ENCODE measurements at regions not wholly inside any gene's neighbourhood (a gene's known extent, or its start where the extent isn't known, plus 50 kb on each side); places are given as distances from the start of the nearest gene placed in this dataset.

DNA sequence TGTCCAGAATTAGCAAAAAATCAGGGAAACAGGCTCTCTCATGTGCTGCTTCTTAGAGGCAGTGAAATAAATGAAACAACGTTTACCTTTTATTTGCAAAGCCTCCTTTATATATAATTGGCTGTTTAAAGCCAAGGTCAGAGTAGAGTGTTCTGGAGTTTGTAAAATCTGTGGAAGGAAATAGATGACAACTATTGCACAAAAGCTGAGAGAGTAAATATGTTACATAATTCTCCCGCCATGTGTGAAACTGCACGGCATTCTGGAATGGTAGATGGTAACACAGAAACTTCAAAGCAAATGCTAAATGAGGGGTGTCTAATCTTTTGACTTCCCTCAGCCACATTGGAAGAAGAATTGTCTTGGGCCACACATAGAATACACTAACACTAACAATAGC is 51.5 kb upstream of the FGF3 start:
- Histone ChIP-seq H3K14ac (ENCODE audit: insufficient read depth, low read length) (no peak overlapping the region), H3K79me1 (ENCODE audit: insufficient read depth, low read depth, low read length, poor library complexity, severe bottlenecking) (no peaks in the 10 kb centered on the region), H3K9me3 (ENCODE audit: control insufficient read depth, low read depth, low read length) (no peaks in the 10 kb centered on the region), H4K20me1 (ENCODE audit: control insufficient read depth, insufficient read depth, insufficient read length) (no peaks in the 10 kb centered on the region), H3K27me3 (ENCODE audit: insufficient read depth, low read length) (no peaks in the 10 kb centered on the region), H2BK20ac (ENCODE audit: low read depth, low read length, poor library complexity, severe bottlenecking) (no peak overlapping the region), H3K23me2 (ENCODE audit: insufficient read length, low read depth, low read length, poor library complexity, severe bottlenecking) (no peaks in the 10 kb centered on the region), H2AK5ac (ENCODE audit: insufficient read length, low read length) (no peak overlapping the region), H3K9ac (ENCODE audit: extremely low read depth, insufficient read length, low read length) (no peak overlapping the region), H2BK5ac (ENCODE audit: insufficient read length, low read length) (no peak overlapping the region), H3K27ac (ENCODE audit: insufficient read length, low read depth, low read length) (no peak overlapping the region), H2BK12ac (ENCODE audit: insufficient read length, low read depth, low read length) (no peak overlapping the region), H4K91ac (ENCODE audit: insufficient read length, low read depth, low read length) (no peak overlapping the region), H3K79me2 (ENCODE audit: insufficient read depth, low read length) (no peaks in the 10 kb centered on the region), H3K4ac (ENCODE audit: low read depth, low read length) (no peak overlapping the region), H3K4me2 (ENCODE audit: insufficient read depth, insufficient read length, low read length) (no peak overlapping the region), H4K8ac (replicated peaks; ENCODE audit: insufficient read length, low read depth, low read length) (no peak overlapping the region), H4K5ac (ENCODE audit: insufficient read length, low read depth, low read length) (no peak overlapping the region), H3T11ph (ENCODE audit: low read length) (no peak overlapping the region), H2BK120ac (ENCODE audit: low read depth, low read length, poor library complexity, severe bottlenecking) (no peak overlapping the region), H3K56ac (ENCODE audit: insufficient read length, low read depth, low read length) (no peak overlapping the region), H3K18ac (ENCODE audit: insufficient read length, low read depth, low read length) (no peak overlapping the region), H3K4me1 (ENCODE audit: insufficient read depth, low read length) (no peaks in the 10 kb centered on the region), H3K23ac (ENCODE audit: insufficient read length, low read depth, low read length) (no peak overlapping the region), H2AFZ (ENCODE audit: low read length) (no peak overlapping the region), H2BK15ac (ENCODE audit: low read depth, low read length) (no peak overlapping the region)
- H3K27me3 Mint-ChIP-seq (ENCODE audit: low read depth): peaks cover 13% of the 10 kb centered on the region
- no peak for DNase-seq
- peaks cover 12 to 14% of the 10 kb centered on the region in 2 experiments for H3K9me3 Mint-ChIP-seq
- peaks cover 17 to 27% of the 10 kb centered on the region in 2 experiments for H3K4me1 Mint-ChIP-seq
- H3K27ac Mint-ChIP-seq: no peak overlapping the region
- TF ChIP-seq CTCF (conservative IDR thresholded peaks at IDR 0.05): no peak
- peaks cover 3 to 13% (median 6%) of the 10 kb centered on the region in 3 experiments; a peak in 6 of 7 replicates for H3K36me3 Mint-ChIP-seq (ENCODE audit: insufficient read depth in 1 of 3, low read depth in 3 of 3)
- H3K4me3 Mint-ChIP-seq: no peak overlapping the region
- no CpG with 5 or more reads among the region's 3 CpGs for WGBS (ENCODE audit: extremely low coverage, insufficient read length, low lambda C conversion rate)
